Natural killer cell treated with Interleukin-12 subunit alpha and Interleukin-12 subunit beta and Interleukin-15 and Interleukin-18, amount 100 ng/mL, for 72 hours (primary cell): ENCODE measurements at regions not wholly inside any gene's neighbourhood (a gene's known extent, or its start where the extent isn't known, plus 50 kb on each side); places are given as distances from the start of the nearest gene placed in this dataset.

ENCODE experiments used
- ATAC-seq, 2 donors: fragments of 150-1000 bp; cut with Tn5 transposase in 1 of 2; sonication (Bioruptor Pico), chemical (Tn5 transposase) in 1 of 2; 2 replicates each; pipeline ENCODE4 v1.10.0; 2021
- DNase-seq: peaks from one replicate; pipeline ENCODE4 v3.0.0; 2022; ENCODE audit warnings: low spot score
- H3K27ac Mint-ChIP-seq, 2 donors: 1 replicate in 1 of 2; 2 replicates in 1 of 2; pipeline ENCODE4 v1.8.0; 2022; ENCODE audit warnings: mixed read lengths in 2 of 2, mild to moderate bottlenecking in 1 of 2, moderate library complexity in 1 of 2
- H3K27me3 Mint-ChIP-seq, 2 donors: 1 replicate in 1 of 2; 2 replicates in 1 of 2; pipeline ENCODE4 v1.8.0; 2022; ENCODE audit warnings: mixed read lengths in 2 of 2
- H3K36me3 Mint-ChIP-seq: one replicate; pipeline ENCODE4 v1.8.0; 2022; ENCODE audit warnings: mixed read lengths
- H3K4me1 Mint-ChIP-seq, 2 donors: 1 replicate in 1 of 2; 2 replicates in 1 of 2; pipeline ENCODE4 v1.8.0; 2022; ENCODE audit warnings: low read depth in 2 of 2, mixed read lengths in 2 of 2, mild to moderate bottlenecking in 1 of 2
- H3K4me3 Mint-ChIP-seq: one replicate; pipeline ENCODE4 v1.8.0; 2022; ENCODE audit warnings: mixed read lengths
- H3K9me3 Mint-ChIP-seq: 2 replicates; pipeline ENCODE4 v1.8.0; 2022; ENCODE audit warnings: mixed read lengths

DNA sequence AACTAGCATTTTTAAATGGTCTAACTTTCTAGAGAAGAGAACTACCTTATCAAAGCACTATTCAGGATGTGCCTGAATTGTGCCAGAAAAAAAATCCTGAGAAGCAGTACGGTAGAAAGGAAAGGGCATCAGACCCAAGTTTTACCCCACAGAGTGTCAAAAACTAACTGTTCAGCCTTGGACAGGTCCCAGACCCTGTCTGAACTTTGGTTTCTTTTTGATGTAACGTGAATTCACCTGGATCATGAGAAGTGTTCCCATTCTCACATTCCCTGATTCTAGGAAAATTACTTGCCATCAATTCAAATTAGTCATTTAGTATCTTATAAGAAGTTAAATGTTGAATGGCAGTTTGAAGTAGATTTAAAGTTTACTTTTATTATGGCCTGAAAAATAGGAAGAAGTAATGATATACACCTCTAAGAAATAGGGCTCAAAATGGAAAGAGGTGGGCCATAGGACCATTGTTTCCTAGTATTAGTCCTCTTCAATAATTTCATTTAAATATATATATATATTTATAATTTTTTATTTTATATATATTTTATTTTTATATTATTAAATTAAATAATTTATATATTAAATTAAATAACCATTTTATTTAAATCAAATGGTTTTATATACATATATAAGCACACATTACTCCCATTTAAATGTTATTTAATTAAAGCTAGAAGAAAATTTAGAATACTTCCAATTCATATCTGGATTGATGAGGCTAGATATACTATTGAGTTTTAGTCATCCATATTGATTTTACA is 181.9 kb upstream of the PPARGC1A start:
- H3K27me3 Mint-ChIP-seq = no peaks in the 10 kb centered on the region
- peaks cover 5% of the 10 kb centered on the region for H3K36me3 Mint-ChIP-seq
- H3K27ac Mint-ChIP-seq = no peak overlapping the region
- H3K9me3 Mint-ChIP-seq = peaks cover 10% of the 10 kb centered on the region
- no peak overlapping the region for H3K4me3 Mint-ChIP-seq
- no peaks in the 10 kb centered on the region for H3K4me1 Mint-ChIP-seq
- DNase-seq (no peak), ATAC-seq (no peak)

- no peak for ATAC-seq
- Mint-ChIP-seq H3K36me3 (no peaks in the 10 kb centered on the region), H3K9me3 (peaks cover 4% of the 10 kb centered on the region), H3K4me3 (no peak overlapping the region), H3K27ac (no peak overlapping the region), H3K4me1 (no peaks in the 10 kb centered on the region), H3K27me3 (no peaks in the 10 kb centered on the region)
- no peak for DNase-seq
Measured at GRCh38 chr4:24070117-24070516, 180.3 kb upstream of the PPARGC1A start.

DNA sequence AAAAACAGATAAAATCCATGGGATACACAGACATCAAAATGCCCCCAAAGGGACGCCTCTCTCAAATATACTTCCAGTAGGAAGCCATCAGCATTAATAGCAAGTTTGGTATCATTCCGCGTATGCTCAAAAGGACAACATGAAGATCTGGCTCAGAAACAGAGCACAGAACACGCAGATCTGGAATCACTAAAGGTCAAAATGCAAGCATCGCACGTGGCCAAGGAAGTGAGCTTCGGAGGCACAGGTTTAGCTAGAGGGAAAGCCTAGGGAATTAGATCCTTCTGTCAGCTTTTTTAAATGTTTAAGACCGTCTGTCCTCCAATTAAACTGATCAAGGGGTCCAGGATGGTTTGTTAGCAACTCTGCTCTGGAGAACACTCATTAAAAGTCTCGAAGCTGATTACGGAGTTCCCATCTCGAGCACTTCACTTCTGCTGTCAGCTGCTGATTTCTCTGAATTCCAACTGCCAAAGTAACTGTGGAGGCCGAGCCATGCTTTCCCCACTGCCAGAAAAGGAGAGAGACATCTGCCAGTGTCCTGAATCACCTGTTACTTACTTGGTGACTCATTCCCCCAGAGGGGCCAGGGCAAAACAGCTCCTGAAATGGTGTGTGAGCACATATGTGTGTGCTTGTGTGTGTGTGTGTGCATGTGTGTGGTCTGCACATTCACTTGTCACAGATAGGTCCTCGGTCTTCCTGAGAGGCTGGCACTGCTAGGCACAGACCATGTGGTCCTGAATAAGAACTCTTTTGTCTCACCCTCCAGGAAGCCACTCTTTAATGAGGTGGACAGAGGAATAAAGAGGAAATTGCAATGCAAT is 177.7 kb upstream of the PPARGC1A start:
- Mint-ChIP-seq H3K4me3 (no peak overlapping the region), H3K27me3 (no peaks in the 10 kb centered on the region), H3K36me3 (no peaks in the 10 kb centered on the region), H3K4me1 (no peaks in the 10 kb centered on the region), H3K9me3 (peaks cover 6% of the 10 kb centered on the region), H3K27ac (no peak overlapping the region)
- ATAC-seq (no peak), DNase-seq (no peak)

GRCh38 chr4:24065974-24066373 is 176.1 kb upstream of the PPARGC1A start:
- no peaks in the 10 kb centered on the region for H3K27me3 Mint-ChIP-seq
- DNase-seq = no peak
- H3K4me3 Mint-ChIP-seq = no peak overlapping the region
- H3K36me3 Mint-ChIP-seq = no peaks in the 10 kb centered on the region
- no peak overlapping the region for H3K27ac Mint-ChIP-seq
- no peaks in the 10 kb centered on the region for H3K4me1 Mint-ChIP-seq
- ATAC-seq = no peak
- peaks cover 9% of the 10 kb centered on the region for H3K9me3 Mint-ChIP-seq

DNA sequence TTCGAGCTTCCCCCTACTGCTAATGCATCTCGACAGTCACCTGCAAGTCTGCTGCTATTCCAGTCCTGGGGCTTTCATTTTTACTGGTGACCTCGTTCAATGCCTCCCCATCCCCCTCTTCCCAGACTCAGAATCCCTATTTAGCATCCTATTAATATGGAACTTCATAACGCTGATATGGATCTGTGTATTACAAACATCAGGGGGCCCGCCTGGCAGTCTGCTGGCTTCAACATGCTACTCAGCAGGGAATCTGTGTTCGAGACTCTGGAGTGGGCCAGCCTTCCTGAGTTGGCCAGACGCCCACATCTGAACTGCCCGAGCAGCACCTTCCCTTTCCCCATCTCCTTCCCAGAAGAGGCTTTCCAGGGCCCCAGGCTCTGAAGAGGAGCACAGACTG is 173.9 kb upstream of the PPARGC1A start:
- no peaks in the 10 kb centered on the region for H3K27me3 Mint-ChIP-seq
- DNase-seq = no peak
- H3K36me3 Mint-ChIP-seq = no peaks in the 10 kb centered on the region
- no peaks in the 10 kb centered on the region for H3K4me1 Mint-ChIP-seq
- peaks cover 9% of the 10 kb centered on the region for H3K9me3 Mint-ChIP-seq
- no peak for ATAC-seq
- H3K4me3 Mint-ChIP-seq = no peak overlapping the region
- H3K27ac Mint-ChIP-seq = no peak overlapping the region

DNA sequence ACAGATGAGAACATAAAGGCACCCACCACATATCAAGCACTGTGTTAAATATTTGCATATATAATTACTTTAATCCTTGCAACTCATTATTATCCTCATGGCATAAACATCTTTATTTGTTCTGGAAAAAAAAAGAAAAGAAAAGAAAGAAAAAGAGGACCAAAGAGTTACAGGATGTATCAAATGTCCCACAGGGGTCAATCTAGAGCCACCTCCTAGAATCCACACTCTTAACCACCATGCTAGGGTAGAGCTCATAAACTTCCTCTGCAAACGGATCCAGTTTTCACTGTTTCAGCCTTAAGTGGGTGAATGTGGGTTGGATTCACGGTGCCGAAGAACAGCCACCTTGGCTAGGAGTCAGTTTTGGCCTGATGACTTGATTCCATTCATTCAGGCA is 171.1 kb upstream of the PPARGC1A start:
- no peak overlapping the region for H3K4me3 Mint-ChIP-seq
- H3K4me1 Mint-ChIP-seq = no peaks in the 10 kb centered on the region
- H3K9me3 Mint-ChIP-seq = peaks cover 13% of the 10 kb centered on the region
- no peaks in the 10 kb centered on the region for H3K36me3 Mint-ChIP-seq
- DNase-seq (no peak), ATAC-seq (no peak)
- H3K27ac Mint-ChIP-seq = no peak overlapping the region
- H3K27me3 Mint-ChIP-seq = no peaks in the 10 kb centered on the region

DNA sequence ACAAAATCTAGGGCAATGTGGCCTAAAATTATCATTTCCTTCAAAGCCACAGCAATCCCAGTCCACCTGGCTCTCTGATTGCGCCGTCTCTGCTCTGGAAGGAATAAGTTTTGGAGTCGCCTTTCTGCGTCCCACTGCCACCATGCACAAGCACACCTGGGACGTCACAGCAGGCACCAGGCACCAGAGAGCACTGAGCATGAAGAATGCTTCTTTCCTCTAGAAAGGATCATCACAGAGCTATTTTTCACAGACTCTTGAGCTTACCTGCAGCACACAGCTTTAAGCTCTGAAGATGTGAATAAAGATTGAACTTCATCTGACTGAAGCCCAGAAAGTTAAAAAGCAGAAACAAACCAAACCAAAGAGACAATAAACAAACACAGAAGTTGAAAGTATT is 170.0 kb upstream of the PPARGC1A start:
- ATAC-seq = no peak
- DNase-seq = no peak
- no peaks in the 10 kb centered on the region for H3K4me1 Mint-ChIP-seq
- H3K9me3 Mint-ChIP-seq = peaks cover 15% of the 10 kb centered on the region
- H3K27ac Mint-ChIP-seq = no peak overlapping the region
- H3K36me3 Mint-ChIP-seq = no peaks in the 10 kb centered on the region
- H3K27me3 Mint-ChIP-seq = no peaks in the 10 kb centered on the region
- H3K4me3 Mint-ChIP-seq = no peak overlapping the region

DNA sequence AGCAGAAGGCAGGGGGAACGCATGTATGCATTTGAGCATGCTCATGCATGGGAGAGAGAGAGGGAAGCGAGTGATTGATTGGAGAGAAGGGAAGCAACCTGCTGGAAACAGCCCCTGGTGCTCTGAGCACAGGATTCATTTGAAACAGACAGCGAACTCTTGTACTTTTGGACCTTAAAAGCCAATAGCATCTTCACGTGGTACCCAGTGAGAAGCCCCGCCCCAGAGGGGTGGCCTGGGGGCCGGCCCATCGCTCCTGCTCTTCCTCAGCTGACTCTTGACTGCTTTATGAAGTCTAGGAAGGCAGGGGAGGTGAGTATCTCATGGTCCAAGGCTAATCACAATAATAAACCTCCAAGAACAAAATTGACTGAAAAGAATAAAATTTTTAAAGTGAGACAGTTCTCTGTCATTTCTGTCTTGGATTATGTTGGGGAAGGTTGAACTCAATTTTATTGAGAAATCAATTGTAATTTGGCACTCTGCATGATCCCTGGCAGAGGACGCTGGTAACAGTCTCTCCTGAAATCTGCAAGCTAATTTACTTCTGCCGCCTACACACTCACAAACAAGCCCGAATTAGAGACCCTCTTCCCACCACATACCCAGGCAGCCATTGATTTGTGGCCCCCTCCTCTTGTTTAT is 168.2 kb upstream of the PPARGC1A start:
- Mint-ChIP-seq H3K4me3 (no peak overlapping the region), H3K9me3 (peaks cover 12% of the 10 kb centered on the region), H3K27ac (no peak overlapping the region), H3K4me1 (no peaks in the 10 kb centered on the region), H3K27me3 (no peaks in the 10 kb centered on the region), H3K36me3 (no peaks in the 10 kb centered on the region)
- ATAC-seq (no peak), DNase-seq (no peak)

GRCh38 chr4:24056289-24056688 is 166.4 kb upstream of the PPARGC1A start:
- no peaks in the 10 kb centered on the region for H3K4me1 Mint-ChIP-seq
- ATAC-seq = no peak
- H3K27ac Mint-ChIP-seq = no peak overlapping the region
- no peak for DNase-seq
- no peak overlapping the region for H3K4me3 Mint-ChIP-seq
- H3K36me3 Mint-ChIP-seq = no peaks in the 10 kb centered on the region
- no peaks in the 10 kb centered on the region for H3K27me3 Mint-ChIP-seq
- peaks cover 10% of the 10 kb centered on the region for H3K9me3 Mint-ChIP-seq

GRCh38 chr4:24055623-24056022 is 165.8 kb upstream of the PPARGC1A start:
- no peak overlapping the region for H3K4me3 Mint-ChIP-seq

DNA sequence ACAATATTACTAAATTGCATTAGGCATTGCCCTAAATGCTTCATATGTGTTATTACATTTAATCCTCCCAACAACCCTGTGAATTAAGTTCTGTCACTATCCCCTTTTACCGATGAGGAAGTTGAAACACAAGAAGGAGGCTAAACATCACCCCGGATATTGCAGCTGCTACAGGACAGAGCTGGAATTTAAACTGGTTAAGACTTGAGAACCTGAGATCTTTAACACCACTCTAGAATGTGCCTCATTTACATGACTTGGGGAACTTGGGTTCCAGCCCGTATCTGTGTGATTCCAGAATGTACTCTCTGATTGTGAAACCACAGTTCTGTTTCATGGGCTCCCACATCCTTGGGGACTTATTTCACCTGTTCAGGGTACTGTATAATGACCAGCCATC is 165.1 kb upstream of the PPARGC1A start:
- Mint-ChIP-seq H3K36me3 (no peaks in the 10 kb centered on the region), H3K4me1 (no peaks in the 10 kb centered on the region), H3K27me3 (no peaks in the 10 kb centered on the region), H3K4me3 (no peak overlapping the region), H3K27ac (no peak overlapping the region), H3K9me3 (peaks cover 10% of the 10 kb centered on the region)
- DNase-seq (no peak), ATAC-seq (no peak)

More at GRCh38 chr4:24055623-24056022, 165.8 kb upstream of the PPARGC1A start:
- H3K36me3 Mint-ChIP-seq = no peaks in the 10 kb centered on the region
- ATAC-seq (no peak), DNase-seq (no peak)
- no peaks in the 10 kb centered on the region for H3K27me3 Mint-ChIP-seq
- no peaks in the 10 kb centered on the region for H3K4me1 Mint-ChIP-seq
- H3K9me3 Mint-ChIP-seq = peaks cover 10% of the 10 kb centered on the region
- no peak overlapping the region for H3K27ac Mint-ChIP-seq

GRCh38 chr4:24053934-24054333 is 164.1 kb upstream of the PPARGC1A start:
- Mint-ChIP-seq H3K36me3 (no peaks in the 10 kb centered on the region), H3K4me1 (no peaks in the 10 kb centered on the region), H3K9me3 (peaks cover 10% of the 10 kb centered on the region), H3K27me3 (no peaks in the 10 kb centered on the region), H3K4me3 (no peak overlapping the region), H3K27ac (no peak overlapping the region)
- DNase-seq = no peak
- ATAC-seq = no peak

DNA sequence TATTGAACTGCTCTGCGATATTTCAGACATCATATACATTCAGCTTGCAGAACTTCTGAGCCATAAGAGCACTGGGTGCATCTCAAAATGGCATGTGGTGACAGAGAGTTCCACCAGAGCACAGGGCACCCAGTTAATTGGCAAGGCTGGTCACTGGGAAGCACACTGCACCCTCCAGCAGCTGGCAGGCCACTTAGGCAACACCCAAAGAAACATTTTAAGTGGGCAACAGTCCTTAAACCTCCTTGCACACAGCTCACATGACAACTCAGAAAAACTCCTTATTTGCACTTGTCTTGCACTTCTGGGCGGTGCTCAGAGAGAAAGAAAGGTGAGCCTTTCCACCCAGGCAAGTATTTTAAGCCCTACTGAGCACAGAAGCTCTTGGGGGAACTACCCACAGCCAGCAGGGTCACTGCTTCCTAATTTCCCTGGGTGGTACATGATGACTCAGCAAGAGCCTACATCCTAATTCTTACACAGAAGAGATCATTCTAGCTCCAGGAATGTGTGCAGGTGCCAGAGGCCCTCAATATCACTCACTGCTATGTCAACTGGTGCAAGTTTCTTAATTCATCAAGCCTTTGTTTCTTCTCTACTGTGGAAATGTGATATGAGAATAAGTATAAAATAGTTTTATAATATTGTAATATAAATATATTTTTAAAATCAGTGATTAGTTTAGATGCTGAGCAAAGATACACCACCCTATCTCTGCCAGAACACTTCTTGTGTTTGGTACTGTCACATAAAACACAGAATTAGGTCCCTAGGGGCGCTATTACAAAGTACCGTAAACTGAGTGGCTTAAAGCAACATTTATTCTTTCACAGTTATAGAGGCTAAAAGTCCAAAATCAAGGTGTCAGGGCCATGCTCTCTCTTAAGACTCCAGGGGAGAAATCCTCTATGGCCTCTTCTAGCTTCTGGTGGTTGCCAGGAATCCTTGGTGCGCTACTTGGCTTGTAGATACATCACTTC is 155.1 kb upstream of the PPARGC1A start:
- Mint-ChIP-seq H3K27ac (no peak overlapping the region), H3K9me3 (peaks cover 12% of the 10 kb centered on the region), H3K36me3 (no peaks in the 10 kb centered on the region), H3K4me3 (no peak overlapping the region), H3K27me3 (no peaks in the 10 kb centered on the region), H3K4me1 (no peaks in the 10 kb centered on the region)
- ATAC-seq = no peak
- no peak for DNase-seq
